SW480 (cell line): ENCODE measurements at regions not wholly inside any gene's neighbourhood (a gene's known extent, or its start where the extent isn't known, plus 50 kb on each side); places are given as distances from the start of the nearest gene placed in this dataset.

Experiments
- DNase-seq: peaks from one replicate; pipeline ENCODE4 v3.0.0-alpha.2; 2016; ENCODE audit warnings: low spot score

GRCh38 chr16:48487287-48487686 is 102.1 kb upstream of the SIAH1 start:
- no peak for DNase-seq

- DNase-seq, result no peak
These were observed 96.6 kb upstream of the SIAH1 start for GRCh38 chr16:48481772-48482171.

GRCh38 chr16:48481211-48481610 is 96.0 kb upstream of the SIAH1 start:
- no peak for DNase-seq

GRCh38 chr16:48479955-48480354 is 94.7 kb upstream of the SIAH1 start:
- DNase-seq, result no peak

- DNase-seq, result no peak
These were observed 94.1 kb upstream of the SIAH1 start for GRCh38 chr16:48479329-48479728.

- no peak for DNase-seq
These were observed 93.2 kb upstream of the SIAH1 start for GRCh38 chr16:48478393-48478792.

GRCh38 chr16:48471435-48471834 is 86.2 kb upstream of the SIAH1 start:
- DNase-seq, result no peak

GRCh38 chr16:48462106-48462740 is 77.0 kb upstream of the SIAH1 start:
- no peak for DNase-seq

- no peak for DNase-seq
These were observed 74.0 kb upstream of the SIAH1 start for GRCh38 chr16:48459167-48459566.

GRCh38 chr16:48454051-48454450 is 68.8 kb upstream of the SIAH1 start:
- no peak for DNase-seq

GRCh38 chr16:48452991-48453760 is 68.0 kb upstream of the SIAH1 start:
- no peak for DNase-seq

GRCh38 chr16:48451323-48451722 is 66.1 kb upstream of the SIAH1 start:
- DNase-seq, result no peak

GRCh38 chr16:48450367-48450766 is 65.2 kb upstream of the SIAH1 start:
- DNase-seq, result no peak

- DNase-seq, result no peak
These were observed 63.7 kb upstream of the SIAH1 start for GRCh38 chr16:48448841-48449481.

- DNase-seq, result no peak
These were observed 62.8 kb upstream of the SIAH1 start for GRCh38 chr16:48447940-48448536.

GRCh38 chr16:48447428-48447827 is 62.2 kb upstream of the SIAH1 start:
- DNase-seq, result no peak

GRCh38 chr16:48446534-48446920 is 61.3 kb upstream of the SIAH1 start:
- DNase-seq, result no peak

- no peak for DNase-seq
These were observed 60.7 kb upstream of the SIAH1 start for GRCh38 chr16:48445782-48446533.

- DNase-seq, result peak; percentile 64
These were observed 59.4 kb upstream of the SIAH1 start for GRCh38 chr16:48444574-48444973.

- no peak for DNase-seq
These were observed 57.2 kb upstream of the SIAH1 start for GRCh38 chr16:48442379-48442778.

- DNase-seq, result no peak
These were observed 56.7 kb upstream of the SIAH1 start for GRCh38 chr16:48441863-48442279.

- no peak for DNase-seq
These were observed 55.9 kb upstream of the SIAH1 start for GRCh38 chr16:48441106-48441505.
